ENCODE measurements at regions not wholly inside any gene's neighbourhood (a gene's known extent, or its start where the extent isn't known, plus 50 kb on each side); places are given as distances from the start of the nearest gene placed in this dataset.

DNA sequence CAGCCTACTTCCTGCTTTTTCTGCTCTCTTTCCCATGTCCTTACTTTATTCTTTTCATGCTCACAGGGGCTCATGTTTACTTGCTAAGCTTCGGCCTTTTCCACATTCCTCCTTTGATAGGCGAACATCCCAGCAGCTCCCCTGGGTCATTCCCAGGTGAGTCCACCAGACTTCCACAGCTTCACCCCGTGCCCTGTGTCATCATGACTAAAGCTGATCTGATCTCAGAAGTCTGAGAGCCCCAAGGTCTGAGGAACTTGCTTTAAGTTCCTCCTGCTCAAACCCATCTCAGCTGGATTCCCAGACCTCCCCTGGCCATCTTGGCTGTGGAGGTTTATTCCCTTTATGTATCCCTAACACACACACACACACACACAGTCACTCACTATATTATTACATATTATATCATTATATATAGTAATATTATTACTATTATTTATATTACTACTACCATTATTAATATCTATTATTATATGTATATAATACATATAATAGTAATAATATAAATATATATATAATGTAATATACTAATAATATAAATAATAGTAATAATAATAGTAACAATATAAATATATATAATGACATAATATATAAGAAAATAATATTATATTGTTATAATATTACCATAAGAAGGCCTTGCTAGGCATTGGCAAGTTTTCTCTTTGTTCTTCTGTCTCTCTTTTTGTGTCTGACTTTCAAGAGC, 295.9 kb downstream of the PTEN start:
- no peak overlapping the region for H3K4me3 ChIP-seq (ENCODE audit: low read depth, low read length)
- TF ChIP-seq CTCF (IDR thresholded peaks at IDR 0.05; ENCODE audit: borderline replicate concordance, insufficient read depth, low read depth, low read length): no peak

DNA sequence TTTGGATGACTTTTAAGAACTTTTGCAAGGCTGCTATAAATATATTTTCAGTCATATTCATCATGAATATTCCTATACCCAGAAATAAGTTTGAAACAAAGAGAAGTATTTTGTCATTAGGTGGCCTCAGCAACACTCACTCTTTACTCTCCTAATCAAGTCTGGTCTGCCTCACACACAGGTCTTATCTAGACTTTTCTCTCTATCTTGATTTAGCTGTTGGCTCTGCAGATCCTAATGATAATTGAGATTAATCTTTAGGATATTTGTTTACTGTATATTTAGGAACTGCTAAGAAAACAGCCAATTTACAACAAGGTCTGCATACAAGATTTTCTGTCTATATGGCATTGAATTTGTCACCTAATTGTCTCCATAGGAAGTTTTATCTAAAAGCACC, 297.6 kb downstream of the PTEN start:
- no peak for TF ChIP-seq CTCF (IDR thresholded peaks at IDR 0.05; ENCODE audit: borderline replicate concordance, insufficient read depth, low read depth, low read length)
- H3K4me3 ChIP-seq (ENCODE audit: low read depth, low read length): no peak overlapping the region

GRCh38 chr10:88161756-88162155, 298.3 kb downstream of the PTEN start:
- no peak overlapping the region for H3K4me3 ChIP-seq (ENCODE audit: low read depth, low read length)
- TF ChIP-seq CTCF (IDR thresholded peaks at IDR 0.05; ENCODE audit: borderline replicate concordance, insufficient read depth, low read depth, low read length): no peak

DNA sequence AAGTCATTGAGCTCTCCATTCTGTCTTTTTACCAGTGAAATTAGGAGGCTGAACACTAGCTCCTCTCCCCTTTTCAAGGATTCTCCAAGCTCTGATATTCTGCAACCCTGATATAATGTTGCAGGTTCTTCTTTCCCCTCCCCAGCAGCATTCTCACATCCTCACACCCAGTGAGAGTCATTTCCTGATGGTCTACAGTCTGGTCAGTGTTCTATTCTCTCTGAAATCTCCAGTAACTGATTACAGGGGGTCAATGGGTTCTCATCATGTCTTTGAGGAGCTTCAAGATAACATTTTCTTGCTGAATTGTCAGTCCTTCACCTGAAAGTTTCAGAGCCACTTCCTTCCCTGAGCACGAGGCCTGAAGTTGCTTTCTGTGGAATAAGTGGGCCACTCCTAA, 299.4 kb downstream of the PTEN start:
- H3K4me3 ChIP-seq (ENCODE audit: low read depth, low read length): no peak overlapping the region
- TF ChIP-seq CTCF (IDR thresholded peaks at IDR 0.05; ENCODE audit: borderline replicate concordance, insufficient read depth, low read depth, low read length): no peak

DNA sequence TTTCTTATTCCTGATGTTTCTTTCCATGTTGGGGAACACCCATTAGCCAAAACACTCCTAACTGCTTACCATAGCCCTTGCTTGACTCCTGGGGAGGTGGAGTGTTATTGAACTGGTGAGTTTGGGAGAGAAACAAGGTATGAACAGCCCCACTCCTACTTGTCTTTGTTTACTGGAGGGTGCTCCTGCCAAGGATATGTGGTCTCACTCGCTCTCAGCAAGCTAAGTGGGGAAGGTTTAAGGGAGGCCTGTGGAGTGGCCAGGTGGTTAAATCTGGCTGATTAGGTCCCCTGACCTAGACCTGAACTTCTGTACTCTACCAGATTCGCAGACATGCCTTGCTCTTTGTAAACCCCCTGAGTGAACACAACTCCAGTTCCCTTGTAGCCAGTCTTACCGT, 300.1 kb downstream of the PTEN start:
- TF ChIP-seq CTCF (IDR thresholded peaks at IDR 0.05; ENCODE audit: borderline replicate concordance, insufficient read depth, low read depth, low read length): no peak
- H3K4me3 ChIP-seq (ENCODE audit: low read depth, low read length): no peak overlapping the region

GRCh38 chr10:88164471-88164870, 301.0 kb downstream of the PTEN start:
- TF ChIP-seq CTCF (IDR thresholded peaks at IDR 0.05; ENCODE audit: borderline replicate concordance, insufficient read depth, low read depth, low read length): no peak

DNA sequence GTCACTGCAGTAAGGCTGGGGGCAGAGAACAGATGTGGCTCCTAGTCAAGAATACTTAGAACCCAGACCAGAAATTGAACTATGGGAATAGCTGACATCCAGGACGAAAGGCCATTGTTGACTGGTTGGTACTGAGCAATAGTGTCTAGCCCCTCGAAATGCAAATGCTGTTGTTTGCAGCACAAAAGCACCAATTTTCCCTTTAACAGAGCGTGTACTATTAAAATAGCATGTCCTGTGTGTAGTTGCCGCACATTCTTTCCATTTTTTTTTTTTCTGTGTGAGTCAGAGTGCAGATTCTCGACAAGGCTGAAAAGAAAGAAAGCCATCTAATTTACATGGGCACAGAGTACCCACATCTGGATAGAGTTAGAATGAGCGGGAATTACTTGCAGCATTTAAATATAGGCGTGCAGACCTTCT, 302.4 kb downstream of the PTEN start:
- no peak overlapping the region for H3K4me3 ChIP-seq (ENCODE audit: low read depth, low read length)
- no peak for TF ChIP-seq CTCF (IDR thresholded peaks at IDR 0.05; ENCODE audit: borderline replicate concordance, insufficient read depth, low read depth, low read length)

More at GRCh38 chr10:88164471-88164870, 301.0 kb downstream of the PTEN start:
- H3K4me3 ChIP-seq (ENCODE audit: low read depth, low read length): no peak overlapping the region
